HG02943 (cell line): ENCODE measurements at regions not wholly inside any gene's neighbourhood (a gene's known extent, or its start where the extent isn't known, plus 50 kb on each side); places are given as distances from the start of the nearest gene placed in this dataset.

Experiments
- ATAC-seq: cut with Tn5 transposase; IDR thresholded peaks from one replicate; pipeline ENCODE4 v1.9.1; 2021; ENCODE audit warnings: mild to moderate bottlenecking, low read depth, moderate library complexity; ENCODE audit not compliant: unreplicated experiment

GRCh38 chr16:86894925-86895324 lies 316.6 kb downstream of the FOXL1 start:
- no peak for ATAC-seq

GRCh38 chr16:86895606-86896005 lies 317.3 kb downstream of the FOXL1 start:
- no peak for ATAC-seq

GRCh38 chr16:86896976-86897375 lies 318.6 kb downstream of the FOXL1 start:
- ATAC-seq, result no peak

- no peak for ATAC-seq
Measured at GRCh38 chr16:86897486-86897885, 319.1 kb downstream of the FOXL1 start.

- ATAC-seq, result no peak
Measured at GRCh38 chr16:86898386-86898785, 320.0 kb downstream of the FOXL1 start.

GRCh38 chr16:86899151-86899550 lies 320.8 kb downstream of the FOXL1 start:
- ATAC-seq, result no peak

GRCh38 chr16:86899757-86900156 lies 321.4 kb downstream of the FOXL1 start:
- no peak for ATAC-seq

GRCh38 chr16:86901483-86901882 lies 323.1 kb downstream of the FOXL1 start:
- no peak for ATAC-seq

- ATAC-seq, result no peak
Measured at GRCh38 chr16:86902656-86903001, 324.3 kb downstream of the FOXL1 start.

GRCh38 chr16:86903068-86903467 lies 324.7 kb downstream of the FOXL1 start:
- ATAC-seq, result no peak

GRCh38 chr16:86905302-86905701 lies 327.0 kb downstream of the FOXL1 start:
- no peak for ATAC-seq

GRCh38 chr16:86906623-86907022 lies 328.3 kb downstream of the FOXL1 start:
- ATAC-seq, result no peak

GRCh38 chr16:86909359-86910160 lies 331.2 kb downstream of the FOXL1 start:
- ATAC-seq, result no peak

- no peak for ATAC-seq
Measured at GRCh38 chr16:86910161-86910769, 331.9 kb downstream of the FOXL1 start.

GRCh38 chr16:86911437-86911958 lies 333.1 kb downstream of the FOXL1 start:
- no peak for ATAC-seq

GRCh38 chr16:86913886-86914285 lies 335.5 kb downstream of the FOXL1 start:
- ATAC-seq, result no peak

- ATAC-seq, result no peak
Measured at GRCh38 chr16:86914876-86915717, 336.7 kb downstream of the FOXL1 start.

GRCh38 chr16:86917471-86918365 lies 339.4 kb downstream of the FOXL1 start:
- ATAC-seq, result no peak

GRCh38 chr16:86918637-86919036 lies 340.3 kb downstream of the FOXL1 start:
- no peak for ATAC-seq

- no peak for ATAC-seq
Measured at GRCh38 chr16:86919078-86919477, 340.7 kb downstream of the FOXL1 start.
